NCI-H69 (cell line): ENCODE measurements at regions not wholly inside any gene's neighbourhood (a gene's known extent, or its start where the extent isn't known, plus 50 kb on each side); places are given as distances from the start of the nearest gene placed in this dataset.

Experiments
- DNase-seq: peaks from one replicate; lab custom pipeline; 2025; lab: John Stamatoyannopoulos, UW

GRCh38 chr11:70742553-70743291 is 344.4 kb downstream of the CTTN start:
- peak; percentile 20 for DNase-seq

- no peak for DNase-seq
These were observed 345.0 kb downstream of the CTTN start for GRCh38 chr11:70743329-70743728.

DNA sequence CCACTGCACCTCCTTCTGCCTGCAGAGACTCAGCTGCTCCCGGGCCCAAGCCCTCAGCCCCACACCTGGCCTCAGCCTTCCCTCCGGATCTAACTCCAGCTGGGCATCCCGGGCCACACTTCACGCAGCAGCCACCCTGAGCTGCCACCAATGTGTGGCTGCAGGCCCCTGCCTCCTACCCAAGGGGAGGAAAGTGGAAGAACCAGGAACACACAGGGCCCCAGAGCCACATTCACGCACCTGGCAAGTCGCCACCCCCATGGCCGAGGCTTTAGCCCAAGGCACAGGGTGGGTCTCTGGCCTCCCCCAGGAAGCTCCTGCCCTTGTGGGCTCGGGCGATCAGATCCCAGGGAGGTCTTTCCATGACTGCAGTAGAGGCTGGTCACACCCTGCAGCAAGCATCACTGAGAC is 345.6 kb downstream of the CTTN start:
- DNase-seq = no peak

- DNase-seq = no peak
These were observed 346.3 kb downstream of the CTTN start for GRCh38 chr11:70744396-70745185.

- DNase-seq = no peak
These were observed 347.1 kb downstream of the CTTN start for GRCh38 chr11:70745451-70745850.

GRCh38 chr11:70745941-70746340 is 347.6 kb downstream of the CTTN start:
- DNase-seq = no peak

- no peak for DNase-seq
These were observed 348.0 kb downstream of the CTTN start for GRCh38 chr11:70746351-70746750.

- no peak for DNase-seq
These were observed 349.0 kb downstream of the CTTN start for GRCh38 chr11:70747285-70747684.

GRCh38 chr11:70747921-70748320 is 349.6 kb downstream of the CTTN start:
- no peak for DNase-seq

GRCh38 chr11:70751142-70751734 is 352.9 kb downstream of the CTTN start:
- peak; percentile 32 for DNase-seq

- DNase-seq = peak; percentile 85
These were observed 357.3 kb downstream of the CTTN start for GRCh38 chr11:70755410-70756158.

GRCh38 chr11:70756341-70756740 is 358.0 kb downstream of the CTTN start:
- no peak for DNase-seq

GRCh38 chr11:70756756-70757155 is 358.4 kb downstream of the CTTN start:
- DNase-seq = no peak

GRCh38 chr11:70757241-70757640 is 358.9 kb downstream of the CTTN start:
- DNase-seq = no peak

- no peak for DNase-seq
These were observed 359.9 kb downstream of the CTTN start for GRCh38 chr11:70758206-70758605.

- DNase-seq = no peak
These were observed 361.5 kb downstream of the CTTN start for GRCh38 chr11:70759846-70760245.

DNA sequence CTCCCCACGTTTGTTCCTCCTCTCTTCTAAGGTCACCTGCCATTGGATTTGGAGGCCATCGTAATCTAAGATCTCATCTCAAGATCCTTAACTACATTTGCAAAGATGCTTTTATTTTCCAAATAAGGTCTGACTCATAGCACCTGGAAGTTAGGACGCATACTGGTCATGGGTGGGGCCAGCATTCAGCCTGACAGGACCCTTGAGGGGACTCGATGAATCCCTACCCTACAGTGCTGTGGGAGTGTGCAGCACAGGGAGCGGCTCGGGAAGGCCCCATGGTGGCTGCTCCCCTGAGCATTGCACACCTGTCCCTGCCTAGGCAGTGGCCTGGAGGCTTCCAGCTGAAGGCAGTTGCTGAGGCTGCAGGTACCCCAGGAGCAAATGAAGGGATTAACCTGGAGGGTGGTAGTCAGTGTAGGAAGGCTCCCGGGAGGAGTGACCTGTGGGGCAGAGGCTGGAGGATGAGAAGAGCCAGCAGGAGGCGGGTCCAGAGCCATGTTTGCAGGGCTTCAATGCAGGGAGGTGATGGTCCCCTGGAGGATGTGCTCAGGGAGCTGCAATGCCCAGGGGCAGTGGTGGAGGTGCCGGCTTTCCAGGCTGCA is 362.2 kb downstream of the CTTN start:
- peak; percentile 41 for DNase-seq

DNA sequence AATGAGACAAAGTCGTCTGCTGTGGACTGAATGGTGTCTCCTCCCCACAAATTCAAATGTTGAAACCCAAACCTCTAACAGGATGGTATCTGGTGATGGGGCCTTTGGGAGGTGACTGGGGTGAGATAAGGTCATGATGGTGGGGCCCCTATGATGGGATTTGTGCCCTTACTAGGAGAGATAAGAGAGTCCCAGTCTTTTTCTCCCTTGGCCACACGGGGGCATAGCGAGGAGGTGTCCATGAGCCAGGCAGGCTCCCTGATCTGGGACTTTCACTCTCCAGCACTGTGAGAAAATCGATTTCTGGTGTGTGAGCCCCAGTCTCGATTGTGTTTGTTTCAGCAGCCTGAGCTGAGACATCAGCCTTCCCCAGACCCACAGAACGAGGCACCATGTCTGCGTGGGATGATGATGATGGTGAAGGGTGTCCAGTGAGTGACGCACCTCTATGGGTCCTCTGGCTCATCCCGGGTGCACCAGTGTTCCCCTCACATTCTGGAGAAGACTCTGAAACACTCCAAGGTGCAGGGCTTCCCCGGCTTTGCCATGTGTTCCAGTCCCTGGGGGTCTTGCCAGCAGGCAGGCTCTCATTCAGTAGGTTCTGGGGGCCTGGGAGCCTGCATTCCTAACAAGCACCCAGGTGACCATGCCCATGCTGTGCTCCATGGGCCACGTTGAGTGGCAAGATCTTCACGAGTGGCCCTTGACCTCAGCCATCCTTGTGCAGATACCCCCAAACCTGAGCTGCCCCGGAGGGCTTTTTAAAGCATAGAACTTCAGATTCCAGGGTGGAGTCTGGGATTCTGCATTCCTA is 363.0 kb downstream of the CTTN start:
- DNase-seq = peak; percentile 15

- no peak for DNase-seq
These were observed 363.6 kb downstream of the CTTN start for GRCh38 chr11:70761908-70762337.

- DNase-seq = no peak
These were observed 364.5 kb downstream of the CTTN start for GRCh38 chr11:70762810-70763209.

- no peak for DNase-seq
These were observed 365.3 kb downstream of the CTTN start for GRCh38 chr11:70763606-70764005.
